ENCODE measurements at regions not wholly inside any gene's neighbourhood (a gene's known extent, or its start where the extent isn't known, plus 50 kb on each side); places are given as distances from the start of the nearest gene placed in this dataset.

- Histone ChIP-seq H3K27ac (no peak overlapping the region), H3K36me3 (no peaks in the 10 kb centered on the region), H3K27me3 (replicated peaks in 1 of 7) (no peaks in the 10 kb centered on the region), H3K4me1 (no peaks in the 10 kb centered on the region), H3K9me3 (no peaks in the 10 kb centered on the region), H3K4me3 (no peak overlapping the region)
- intact Hi-C loops (cut with DNase I; ENCODE audit: low total_unique reads) = no loop called here
- DNase-seq = no peak
- 74 to 92% (median 89%) methylated on average over 5 of the region's 5 CpGs for WGBS, 5 donors
- no peak for TF ChIP-seq POLR2AphosphoS5 (IDR thresholded peaks at IDR 0.05)
- no peak for TF ChIP-seq CTCF (IDR thresholded peaks at IDR 0.05 in 8 of 11, conservative IDR thresholded peaks at IDR 0.05 in 3 of 11)
- TF ChIP-seq POLR2A (IDR thresholded peaks at IDR 0.05) = no peak
These were observed 209.1 kb downstream of the DACT1 start for GRCh38 chr14:58846682-58847465.

- H3K27ac ChIP-seq = no peak overlapping the region
- no peak for DNase-seq
- intact Hi-C loops (cut with DNase I; ENCODE audit: low total_unique reads) = no loop called here
- 91 to 98% (median 97%) methylated on average over 8 of the region's 8 CpGs for WGBS, 5 donors
- no peak overlapping the region for H3K4me3 ChIP-seq
- no peaks in the 10 kb centered on the region for H3K9me3 ChIP-seq
- H3K36me3 ChIP-seq = no peaks in the 10 kb centered on the region
- no peaks in the 10 kb centered on the region for H3K4me1 ChIP-seq
- TF ChIP-seq POLR2A (IDR thresholded peaks at IDR 0.05) (no peak), POLR2AphosphoS5 (IDR thresholded peaks at IDR 0.05) (no peak), CTCF (IDR thresholded peaks at IDR 0.05 in 8 of 11, conservative IDR thresholded peaks at IDR 0.05 in 3 of 11) (no peak)
- H3K27me3 ChIP-seq (replicated peaks in 1 of 7) = no peaks in the 10 kb centered on the region
These were observed 210.6 kb downstream of the DACT1 start for GRCh38 chr14:58848365-58848764.

GRCh38 chr14:58849601-58850000 is 211.8 kb downstream of the DACT1 start:
- TF ChIP-seq POLR2A (IDR thresholded peaks at IDR 0.05) = no peak
- no peak for TF ChIP-seq POLR2AphosphoS5 (IDR thresholded peaks at IDR 0.05)
- no peak for TF ChIP-seq CTCF (IDR thresholded peaks at IDR 0.05 in 8 of 11, conservative IDR thresholded peaks at IDR 0.05 in 3 of 11)
- no peak for DNase-seq

GRCh38 chr14:58850011-58850410 is 212.2 kb downstream of the DACT1 start:
- Histone ChIP-seq H3K4me3 (no peak overlapping the region), H3K27ac (no peak overlapping the region), H3K36me3 (no peaks in the 10 kb centered on the region), H3K4me1 (no peaks in the 10 kb centered on the region), H3K27me3 (replicated peaks in 1 of 7) (no peaks in the 10 kb centered on the region), H3K9me3 (no peaks in the 10 kb centered on the region)
- TF ChIP-seq POLR2A (IDR thresholded peaks at IDR 0.05) = no peak
- DNase-seq = no peak
- WGBS, 5 donors = 52 to 90% (median 70%) methylated on average over 1 of the region's 1 CpG
- intact Hi-C loops (cut with DNase I; ENCODE audit: low total_unique reads) = no loop called here

More at GRCh38 chr14:58849601-58850000, 211.8 kb downstream of the DACT1 start:
- Histone ChIP-seq H3K4me3 (no peak overlapping the region), H3K27me3 (replicated peaks in 1 of 7) (no peaks in the 10 kb centered on the region), H3K36me3 (no peaks in the 10 kb centered on the region), H3K9me3 (no peaks in the 10 kb centered on the region), H3K27ac (no peak overlapping the region), H3K4me1 (no peaks in the 10 kb centered on the region)
- intact Hi-C loops (cut with DNase I; ENCODE audit: low total_unique reads) = no loop called here
- 74 to 95% (median 88%) methylated on average over 4 of the region's 4 CpGs for WGBS, 5 donors
